HuH-7.5 (cell line): ENCODE measurements at regions not wholly inside any gene's neighbourhood (a gene's known extent, or its start where the extent isn't known, plus 50 kb on each side); places are given as distances from the start of the nearest gene placed in this dataset.

ENCODE experiments used
- DNase-seq: peaks from one replicate; pipeline ENCODE4 v3.0.0; 2011; ENCODE audit warnings: low spot score

DNA sequence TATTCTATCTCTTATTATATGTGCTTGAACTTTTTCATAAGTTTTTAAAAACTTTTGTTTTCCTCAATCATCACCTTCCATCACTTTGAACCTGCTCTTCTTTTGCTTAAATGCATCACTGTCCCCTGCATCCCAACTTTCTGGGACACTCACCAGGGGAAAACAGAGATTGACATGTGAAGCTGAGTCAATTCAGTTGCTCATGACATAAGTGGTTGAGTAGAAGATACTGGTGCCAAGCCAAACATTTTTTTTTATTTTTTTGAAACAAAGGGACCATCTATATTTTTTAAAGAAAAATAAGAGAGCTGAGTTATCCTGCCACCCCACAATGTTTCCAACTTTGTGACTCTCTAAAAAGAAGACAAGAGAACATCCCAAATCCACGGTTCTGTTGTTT, 61.8 kb upstream of the AHR start:
- DNase-seq = no peak

DNA sequence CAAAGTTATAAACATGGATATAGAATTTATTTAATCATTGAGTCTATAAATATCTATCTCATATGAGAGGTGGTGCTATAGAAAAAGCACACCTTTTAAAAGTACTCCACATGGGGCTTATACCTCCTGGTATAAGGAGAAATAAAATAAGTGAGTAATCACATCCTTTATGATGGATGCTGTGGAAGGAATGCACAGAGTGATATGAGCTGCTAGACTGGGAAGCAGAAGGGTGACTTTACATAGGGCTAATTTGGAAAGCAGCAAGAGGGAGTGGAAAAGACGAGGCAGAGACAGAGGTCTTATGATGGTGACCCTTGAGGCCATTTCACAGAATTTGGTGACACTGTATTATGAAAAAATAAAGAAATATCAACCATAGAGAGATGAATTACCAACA, 59.4 kb upstream of the AHR start:
- DNase-seq = no peak

DNA sequence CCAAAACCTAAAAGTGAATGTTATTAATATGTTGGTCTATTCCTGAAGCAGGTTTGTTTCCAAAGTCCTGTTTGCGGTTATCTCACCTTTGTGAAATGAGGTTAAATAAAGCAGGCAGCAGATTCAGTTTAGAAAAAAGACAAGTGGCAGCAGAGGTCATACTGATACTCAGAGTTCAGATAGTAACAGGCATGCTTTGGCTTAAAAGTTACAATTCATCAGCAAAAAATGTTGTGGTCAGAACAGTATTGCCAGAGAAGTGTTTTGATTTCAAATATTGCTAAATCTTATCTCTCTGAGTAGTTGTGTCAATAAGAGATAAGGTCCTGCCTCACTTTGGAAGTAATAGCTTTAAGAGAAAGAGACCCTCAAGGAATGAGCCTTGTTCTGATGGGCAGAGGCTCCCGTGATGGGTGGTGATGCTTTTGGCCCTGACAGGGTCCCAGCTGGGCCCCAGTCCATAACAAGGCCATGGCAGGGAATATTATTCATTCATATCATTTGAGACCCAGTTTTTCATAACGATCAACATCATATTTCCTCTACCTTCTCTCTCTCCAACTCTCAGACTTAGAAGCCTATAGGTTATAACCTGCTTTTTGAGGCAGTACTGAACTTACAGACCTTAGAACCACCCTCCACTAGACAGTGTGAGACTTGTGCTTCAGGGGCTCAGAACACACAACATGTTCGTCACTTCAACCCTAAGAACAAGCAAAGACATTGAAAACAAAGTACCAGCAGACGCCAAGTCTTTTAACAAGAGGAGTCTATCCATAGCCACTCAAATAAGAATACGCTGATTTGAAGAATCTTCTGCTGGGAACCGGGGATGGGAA, 58.5 kb upstream of the AHR start:
- peak; percentile 33 for DNase-seq

DNA sequence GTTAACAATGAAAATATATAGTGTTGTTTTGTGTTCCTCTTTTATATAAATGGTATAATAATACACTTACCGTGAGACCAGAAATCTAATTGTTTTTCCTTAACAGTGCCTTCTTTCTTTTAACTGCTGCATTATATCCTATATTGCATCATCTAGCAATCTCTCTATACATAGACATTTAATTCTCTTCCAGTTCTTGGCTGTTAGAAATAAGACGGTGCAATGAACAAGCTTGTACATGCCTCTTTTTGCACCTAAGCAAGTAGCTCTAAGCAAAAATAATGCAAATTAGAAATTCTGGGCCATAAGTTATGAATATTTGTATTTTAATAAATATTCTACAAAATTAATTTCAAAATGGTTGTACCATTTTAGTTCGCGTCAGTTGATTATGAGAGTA, 55.9 kb upstream of the AHR start:
- DNase-seq = no peak

DNA sequence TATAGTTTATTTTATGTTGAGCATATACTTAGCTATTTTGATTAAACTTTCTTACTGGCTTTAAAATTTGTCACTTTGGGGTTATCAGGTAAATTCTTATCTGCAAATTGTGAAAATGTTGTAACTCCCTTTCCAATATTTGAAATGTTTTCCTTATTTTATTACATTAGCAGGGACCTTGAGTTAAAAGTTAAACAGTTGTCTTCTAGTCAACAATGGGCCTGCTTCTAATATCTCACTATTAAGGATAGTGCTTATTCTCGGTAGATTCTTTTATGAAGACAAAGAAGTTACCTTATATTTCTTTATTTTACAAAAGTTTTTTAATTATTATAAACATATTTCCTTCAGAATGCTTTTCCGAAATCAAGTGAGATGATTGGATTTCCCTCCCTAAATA, 53.7 kb upstream of the AHR start:
- DNase-seq = no peak

DNA sequence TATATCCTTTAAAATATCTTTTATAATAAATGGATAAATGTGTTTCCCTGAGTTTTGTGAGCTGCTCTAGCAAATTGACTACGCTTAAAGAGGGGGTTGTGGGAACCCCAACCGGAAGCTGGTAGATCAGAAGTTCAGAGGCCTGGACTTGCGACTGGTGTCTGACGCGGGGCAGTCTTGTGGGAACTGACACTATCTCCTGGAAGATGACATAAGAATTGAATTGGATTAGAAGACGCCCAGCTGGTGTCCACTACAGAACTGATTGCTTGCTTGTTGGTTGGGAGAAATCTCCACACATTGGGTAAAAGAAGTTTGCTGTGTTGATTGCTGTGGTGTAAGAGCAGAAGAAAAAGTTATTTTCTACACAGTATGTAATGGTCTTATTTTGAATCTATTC, 51.1 kb upstream of the AHR start:
- DNase-seq = no peak

DNA sequence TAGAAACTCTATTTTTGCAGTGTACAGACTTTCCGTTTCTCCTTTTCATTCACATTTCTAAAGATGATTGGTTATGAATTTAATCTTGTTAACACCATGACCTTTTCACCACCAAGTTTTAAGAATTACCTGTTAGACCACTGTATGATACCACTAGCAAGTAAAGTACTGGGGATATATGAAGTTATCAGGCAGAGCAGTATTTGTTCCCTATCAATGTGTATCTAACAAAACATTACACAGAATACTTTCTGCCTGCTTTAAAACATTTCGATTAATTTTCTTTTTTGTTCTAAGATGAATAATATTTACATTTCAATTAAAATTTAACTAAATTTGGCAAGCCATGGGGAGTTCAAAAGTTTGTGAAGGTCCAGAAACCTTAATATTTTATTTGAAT, 49.9 kb upstream of the AHR start:
- DNase-seq = no peak
